Neural progenitor cell (in vitro differentiated cells): ENCODE measurements at regions not wholly inside any gene's neighbourhood (a gene's known extent, or its start where the extent isn't known, plus 50 kb on each side); places are given as distances from the start of the nearest gene placed in this dataset.

Experiments
- CTCF ChIP-seq: fragments of 200-600 bp; sonication (generic); IDR thresholded peaks from 2 replicates; pipeline ENCODE4 v1.5.1; 2017; ENCODE audit warnings: antibody characterized with exemption, mild to moderate bottlenecking
- EZH2 ChIP-seq: fragments of 200-600 bp; sonication (generic); IDR thresholded peaks from 2 replicates; pipeline ENCODE4 v1.6.1; 2017; ENCODE audit warnings: antibody characterized with exemption, mild to moderate bottlenecking, moderate library complexity

GRCh38 chr5:91928754-91929521, 545.8 kb upstream of the ARRDC3 start:
- TF ChIP-seq EZH2 (no peak), CTCF (peak; percentile 76)
